ENCODE measurements at regions not wholly inside any gene's neighbourhood (a gene's known extent, or its start where the extent isn't known, plus 50 kb on each side); places are given as distances from the start of the nearest gene placed in this dataset.

DNA sequence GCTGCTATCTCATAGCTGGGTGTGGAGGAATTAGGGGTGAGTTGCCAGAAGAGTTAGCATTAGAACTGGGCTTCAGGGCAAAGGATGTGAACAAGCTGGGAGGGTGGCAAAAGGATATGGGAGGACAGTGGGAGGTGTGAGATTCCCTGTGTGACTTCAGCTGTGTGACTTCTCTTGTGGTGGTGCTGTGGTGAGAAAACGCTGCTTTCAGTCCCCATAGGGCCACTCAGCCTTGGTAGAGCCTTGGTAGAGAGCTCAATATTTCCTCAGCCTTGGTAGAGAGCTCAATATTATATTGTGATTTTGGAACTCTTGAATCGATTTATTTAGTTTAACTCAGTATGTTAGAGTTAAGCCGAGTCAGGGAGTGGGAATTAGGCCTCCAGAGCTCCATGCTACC is 499.7 kb downstream of the EDEM1 start:
- Histone ChIP-seq H4K20me1 (replicated peaks; ENCODE audit: control insufficient read depth, extremely low read depth, insufficient read depth, low read length) (no peaks in the 10 kb centered on the region), H3K36me3 (ENCODE audit: control insufficient read depth in 2 of 2, extremely low read depth in 1 of 2, insufficient read depth in 2 of 2, low read length in 2 of 2) (no peaks in the 10 kb centered on the region), H3K27ac (ENCODE audit: insufficient read depth, low read depth, low read length) (no peak overlapping the region), H3K9me1 (replicated peaks; ENCODE audit: control insufficient read depth, extremely low read depth, insufficient read depth, low read length) (no peaks in the 10 kb centered on the region), H3K27me3 (ENCODE audit: control insufficient read depth in 2 of 2, insufficient read depth in 2 of 2, low read length in 2 of 2) (no peaks in the 10 kb centered on the region), H3K9ac (replicated peaks; ENCODE audit: extremely low read depth, insufficient read depth, low read length) (no peak overlapping the region), H2AFZ (ENCODE audit: low read depth, low read length) (no peak overlapping the region), H3K4me3 (replicated peaks in 1 of 3; ENCODE audit: insufficient read depth in 1 of 3, low read depth in 1 of 3, low read length in 3 of 3) (no peak overlapping the region), H3K4me2 (ENCODE audit: insufficient read depth, low read length) (no peak overlapping the region), H3K4me1 (ENCODE audit: control insufficient read depth, extremely low read depth, insufficient read depth, low read length) (no peaks in the 10 kb centered on the region), H3K9me3 (replicated peaks; ENCODE audit: control insufficient read depth, insufficient read depth, low read length) (peaks cover 3% of the 10 kb centered on the region), H3K79me2 (ENCODE audit: control insufficient read depth, insufficient read depth, low read length) (no peaks in the 10 kb centered on the region)
- TF ChIP-seq POLR2AphosphoS5 (IDR thresholded peaks at IDR 0.05; ENCODE audit: insufficient read depth, low read depth, low read length) (no peak), JUN (IDR thresholded peaks at IDR 0.05; ENCODE audit: borderline replicate concordance, insufficient read depth, insufficient read length, low read depth) (no peak), MYC (IDR thresholded peaks at IDR 0.05; ENCODE audit: low read depth, low read length) (no peak), GATA2 (IDR thresholded peaks at IDR 0.05; ENCODE audit: insufficient read depth, insufficient read length, low read depth, low read length) (no peak)
- TF ChIP-seq, protein P1, sequence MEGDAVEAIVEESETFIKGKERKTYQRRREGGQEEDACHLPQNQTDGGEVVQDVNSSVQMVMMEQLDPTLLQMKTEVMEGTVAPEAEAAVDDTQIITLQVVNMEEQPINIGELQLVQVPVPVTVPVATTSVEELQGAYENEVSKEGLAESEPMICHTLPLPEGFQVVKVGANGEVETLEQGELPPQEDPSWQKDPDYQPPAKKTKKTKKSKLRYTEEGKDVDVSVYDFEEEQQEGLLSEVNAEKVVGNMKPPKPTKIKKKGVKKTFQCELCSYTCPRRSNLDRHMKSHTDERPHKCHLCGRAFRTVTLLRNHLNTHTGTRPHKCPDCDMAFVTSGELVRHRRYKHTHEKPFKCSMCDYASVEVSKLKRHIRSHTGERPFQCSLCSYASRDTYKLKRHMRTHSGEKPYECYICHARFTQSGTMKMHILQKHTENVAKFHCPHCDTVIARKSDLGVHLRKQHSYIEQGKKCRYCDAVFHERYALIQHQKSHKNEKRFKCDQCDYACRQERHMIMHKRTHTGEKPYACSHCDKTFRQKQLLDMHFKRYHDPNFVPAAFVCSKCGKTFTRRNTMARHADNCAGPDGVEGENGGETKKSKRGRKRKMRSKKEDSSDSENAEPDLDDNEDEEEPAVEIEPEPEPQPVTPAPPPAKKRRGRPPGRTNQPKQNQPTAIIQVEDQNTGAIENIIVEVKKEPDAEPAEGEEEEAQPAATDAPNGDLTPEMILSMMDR (IDR thresholded peaks at IDR 0.05; ENCODE audit: extremely low read depth in 1 of 2, insufficient read depth in 1 of 2, low read depth in 1 of 2, low read length in 2 of 2) = no peak
- TF ChIP-seq, protein P2, sequence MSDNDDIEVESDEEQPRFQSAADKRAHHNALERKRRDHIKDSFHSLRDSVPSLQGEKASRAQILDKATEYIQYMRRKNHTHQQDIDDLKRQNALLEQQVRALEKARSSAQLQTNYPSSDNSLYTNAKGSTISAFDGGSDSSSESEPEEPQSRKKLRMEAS (IDR thresholded peaks at IDR 0.05; ENCODE audit: insufficient read depth, insufficient read length) = no peak
- FAIRE-seq = no peak
- CTCF ChIA-PET = no interaction called here
- no peak for DNase-seq (ENCODE audit: low read depth, low spot score)
- dilution Hi-C loops (cut with MboI; ENCODE audit: extremely low pct_ligation_motif_present, low sequenced_read_pairs) = no loop called here
- BruUV-seq (replicated peaks) = no TSS peak
- POLR2A ChIA-PET = no interaction called here
- intact Hi-C loops (cut with micrococcal nuclease) = no loop called here

DNA sequence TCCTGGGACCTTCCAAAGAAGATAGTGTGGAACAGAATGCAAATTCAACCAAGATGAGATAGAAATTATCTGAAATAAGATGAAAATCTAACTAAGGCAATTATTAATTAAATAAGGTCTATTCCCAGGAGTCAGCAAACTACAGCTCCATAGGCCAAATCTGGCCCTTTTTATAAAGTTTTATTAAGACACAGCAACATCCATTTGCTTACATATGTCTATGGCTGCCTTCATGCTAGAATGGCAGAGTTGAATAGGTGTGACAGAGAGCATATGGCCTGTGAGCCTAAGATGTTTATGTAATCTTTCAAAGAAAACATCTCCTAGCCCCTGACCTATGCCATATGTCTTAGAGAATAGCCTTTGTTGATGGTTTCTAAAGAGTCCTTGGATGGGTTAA is 503.0 kb downstream of the EDEM1 start:
- DNase-seq (ENCODE audit: low read depth, low spot score) (no peak), FAIRE-seq (no peak)
- Histone ChIP-seq H3K27me3 (ENCODE audit: control insufficient read depth in 2 of 2, insufficient read depth in 2 of 2, low read length in 2 of 2) (no peaks in the 10 kb centered on the region), H3K4me1 (ENCODE audit: control insufficient read depth, extremely low read depth, insufficient read depth, low read length) (no peaks in the 10 kb centered on the region), H3K79me2 (ENCODE audit: control insufficient read depth, insufficient read depth, low read length) (no peaks in the 10 kb centered on the region), H3K9me3 (replicated peaks; ENCODE audit: control insufficient read depth, insufficient read depth, low read length) (peaks cover 3% of the 10 kb centered on the region), H2AFZ (ENCODE audit: low read depth, low read length) (no peak overlapping the region), H3K4me2 (ENCODE audit: insufficient read depth, low read length) (no peak overlapping the region), H3K4me3 (replicated peaks in 1 of 3; ENCODE audit: insufficient read depth in 1 of 3, low read depth in 1 of 3, low read length in 3 of 3) (no peak overlapping the region), H3K36me3 (ENCODE audit: control insufficient read depth in 2 of 2, extremely low read depth in 1 of 2, insufficient read depth in 2 of 2, low read length in 2 of 2) (no peaks in the 10 kb centered on the region), H3K9me1 (replicated peaks; ENCODE audit: control insufficient read depth, extremely low read depth, insufficient read depth, low read length) (no peaks in the 10 kb centered on the region), H3K9ac (replicated peaks; ENCODE audit: extremely low read depth, insufficient read depth, low read length) (no peak overlapping the region), H3K27ac (ENCODE audit: insufficient read depth, low read depth, low read length) (no peak overlapping the region), H4K20me1 (replicated peaks; ENCODE audit: control insufficient read depth, extremely low read depth, insufficient read depth, low read length) (no peaks in the 10 kb centered on the region)
- intact Hi-C loops (cut with micrococcal nuclease) = no loop called here
- TF ChIP-seq POLR2A (IDR thresholded peaks at IDR 0.05; ENCODE audit: low read depth, low read length) = no peak
- dilution Hi-C loops (cut with MboI; ENCODE audit: extremely low pct_ligation_motif_present, low sequenced_read_pairs) = no loop called here
- ChIA-PET POLR2A (no interaction called here), CTCF (no interaction called here)
- BruUV-seq (replicated peaks) = no TSS peak

Measured in endothelial cell of umbilical vein (primary cell).